Osteocyte (in vitro differentiated cells): ENCODE measurements at regions not wholly inside any gene's neighbourhood (a gene's known extent, or its start where the extent isn't known, plus 50 kb on each side); places are given as distances from the start of the nearest gene placed in this dataset.

Source experiments
- DNase-seq: peaks from one replicate; pipeline ENCODE4 v3.0.0; 2021; ENCODE audit warnings: mixed read lengths; ENCODE audit not compliant: unreplicated experiment; ENCODE audit errors: extremely low spot score
- H3K27ac Mint-ChIP-seq: one replicate; pipeline ENCODE4 v1.8.0; 2021; ENCODE audit warnings: mild to moderate bottlenecking, mixed read lengths; ENCODE audit not compliant: unreplicated experiment
- H3K27me3 Mint-ChIP-seq: one replicate; pipeline ENCODE4 v1.8.0; 2021; ENCODE audit warnings: mixed read lengths; ENCODE audit not compliant: unreplicated experiment
- H3K36me3 Mint-ChIP-seq: one replicate; pipeline ENCODE4 v1.8.0; 2021; ENCODE audit warnings: mixed read lengths; ENCODE audit not compliant: unreplicated experiment
- H3K4me1 Mint-ChIP-seq: one replicate; pipeline ENCODE4 v1.8.0; 2021; ENCODE audit warnings: mixed read lengths; ENCODE audit not compliant: unreplicated experiment
- H3K4me3 Mint-ChIP-seq: one replicate; pipeline ENCODE4 v1.8.0; 2021; ENCODE audit warnings: mild to moderate bottlenecking, moderate library complexity, mixed read lengths; ENCODE audit not compliant: unreplicated experiment
- H3K9me3 Mint-ChIP-seq: one replicate; pipeline ENCODE4 v1.8.0; 2021; ENCODE audit warnings: mixed read lengths; ENCODE audit not compliant: unreplicated experiment
- CTCF ChIP-seq: fragments of 200-600 bp; sonication (generic); IDR thresholded peaks from 2 replicates; pipeline ENCODE4 v1.5.0; 2021; ENCODE audit warnings: antibody characterized with exemption, mild to moderate bottlenecking, moderate library complexity

GRCh38 chr15:70186152-70186551 is 88.4 kb upstream of the TLE3 start:
- H3K27me3 Mint-ChIP-seq: peaks cover 59% of the 10 kb centered on the region
- no peak for TF ChIP-seq CTCF
- DNase-seq: no peak
- no peaks in the 10 kb centered on the region for H3K4me1 Mint-ChIP-seq
- H3K4me3 Mint-ChIP-seq: no peak overlapping the region
- no peak overlapping the region for H3K27ac Mint-ChIP-seq
- H3K36me3 Mint-ChIP-seq: no peaks in the 10 kb centered on the region
- H3K9me3 Mint-ChIP-seq: no peaks in the 10 kb centered on the region

GRCh38 chr15:70185251-70185711 is 87.6 kb upstream of the TLE3 start:
- Mint-ChIP-seq H3K4me1 (no peaks in the 10 kb centered on the region), H3K9me3 (no peaks in the 10 kb centered on the region), H3K27me3 (peaks cover 63% of the 10 kb centered on the region), H3K4me3 (no peak overlapping the region), H3K27ac (no peak overlapping the region), H3K36me3 (no peaks in the 10 kb centered on the region)
- TF ChIP-seq CTCF: no peak
- no peak for DNase-seq

- Mint-ChIP-seq H3K36me3 (no peaks in the 10 kb centered on the region), H3K9me3 (no peaks in the 10 kb centered on the region), H3K4me1 (no peaks in the 10 kb centered on the region), H3K4me3 (no peak overlapping the region), H3K27ac (no peak overlapping the region), H3K27me3 (peaks cover 73% of the 10 kb centered on the region)
- DNase-seq: no peak
- no peak for TF ChIP-seq CTCF
Measured at GRCh38 chr15:70182858-70183695, 85.4 kb upstream of the TLE3 start.

GRCh38 chr15:70181626-70182255 is 84.0 kb upstream of the TLE3 start:
- no peak overlapping the region for H3K27ac Mint-ChIP-seq
- DNase-seq: no peak
- TF ChIP-seq CTCF: peak; percentile 7
- H3K4me3 Mint-ChIP-seq: no peak overlapping the region
- H3K4me1 Mint-ChIP-seq: no peaks in the 10 kb centered on the region
- no peaks in the 10 kb centered on the region for H3K9me3 Mint-ChIP-seq
- no peaks in the 10 kb centered on the region for H3K36me3 Mint-ChIP-seq
- peaks cover 64% of the 10 kb centered on the region for H3K27me3 Mint-ChIP-seq

GRCh38 chr15:70180186-70180875 is 82.6 kb upstream of the TLE3 start:
- Mint-ChIP-seq H3K27ac (no peak overlapping the region), H3K36me3 (no peaks in the 10 kb centered on the region), H3K27me3 (peaks cover 61% of the 10 kb centered on the region), H3K4me1 (no peaks in the 10 kb centered on the region), H3K4me3 (no peak overlapping the region), H3K9me3 (no peaks in the 10 kb centered on the region)
- no peak for DNase-seq
- no peak for TF ChIP-seq CTCF
